ENCODE measurements at regions not wholly inside any gene's neighbourhood (a gene's known extent, or its start where the extent isn't known, plus 50 kb on each side); places are given as distances from the start of the nearest gene placed in this dataset.
A peak's percentile ranks its signal among the peaks of the same experiment; 100 is the strongest.

- DNase-seq = no peak
These were observed 139.8 kb upstream of the SPEF2 start for GRCh38 chr5:35477911-35478310.

- DNase-seq = no peak
These were observed 140.3 kb upstream of the SPEF2 start for GRCh38 chr5:35477321-35477720.

- no peak for DNase-seq
These were observed 140.9 kb upstream of the SPEF2 start for GRCh38 chr5:35476797-35477196.

- DNase-seq = no peak
These were observed 141.6 kb upstream of the SPEF2 start for GRCh38 chr5:35476036-35476435.

- DNase-seq = no peak
These were observed 144.1 kb upstream of the SPEF2 start for GRCh38 chr5:35473589-35473988.

- DNase-seq = no peak
These were observed 146.8 kb upstream of the SPEF2 start for GRCh38 chr5:35470866-35471265.

GRCh38 chr5:35468811-35469210 is 148.9 kb upstream of the SPEF2 start:
- DNase-seq = no peak

- no peak for DNase-seq
These were observed 150.9 kb upstream of the SPEF2 start for GRCh38 chr5:35466746-35467145.

GRCh38 chr5:35464757-35465156 is 152.9 kb upstream of the SPEF2 start:
- no peak for DNase-seq

GRCh38 chr5:35461530-35461929 is 156.1 kb upstream of the SPEF2 start:
- DNase-seq = no peak

GRCh38 chr5:35458824-35459207 is 158.8 kb upstream of the SPEF2 start:
- DNase-seq = no peak

- DNase-seq = no peak
These were observed 159.5 kb upstream of the SPEF2 start for GRCh38 chr5:35457912-35458823.

- DNase-seq = no peak
These were observed 161.2 kb upstream of the SPEF2 start for GRCh38 chr5:35456506-35456905.

- DNase-seq = no peak
These were observed 163.6 kb upstream of the SPEF2 start for GRCh38 chr5:35454011-35454525.

GRCh38 chr5:35443803-35444595 is 173.7 kb upstream of the SPEF2 start:
- DNase-seq = no peak

- no peak for DNase-seq
These were observed 174.6 kb upstream of the SPEF2 start for GRCh38 chr5:35442885-35443639.

- no peak for DNase-seq
These were observed 177.3 kb upstream of the SPEF2 start for GRCh38 chr5:35440409-35440808.

- no peak for DNase-seq
These were observed 178.9 kb upstream of the SPEF2 start for GRCh38 chr5:35438786-35439185.

GRCh38 chr5:35438288-35438687 is 179.4 kb upstream of the SPEF2 start:
- no peak for DNase-seq

- peak; percentile 31 for DNase-seq
These were observed 181.1 kb upstream of the SPEF2 start for GRCh38 chr5:35436400-35437057.

- no peak for DNase-seq
These were observed 187.1 kb upstream of the SPEF2 start for GRCh38 chr5:35430381-35431162.

GRCh38 chr5:35420200-35420599 is 189.9 kb upstream of the PRLR start:
- no peak for DNase-seq
